GM13977 (cell line): ENCODE measurements at regions not wholly inside any gene's neighbourhood (a gene's known extent, or its start where the extent isn't known, plus 50 kb on each side); places are given as distances from the start of the nearest gene placed in this dataset.
A peak's percentile ranks its signal among the peaks of the same experiment; 100 is the strongest.

Experiments used
- DNase-seq: peaks from one replicate; pipeline ENCODE4 v3.0.0; 2012; ENCODE audit warnings: low spot score
- CTCF ChIP-seq: IDR thresholded peaks from 2 replicates; pipeline ENCODE4 v1.5.1; 2012; ENCODE audit warnings: mild to moderate bottlenecking, control low read depth; ENCODE audit not compliant: insufficient read depth; ENCODE audit errors: extremely low read depth, missing control alignments
- in situ Hi-C: fragments of 300-500 bp; cut with MboI; formaldehyde crosslinking; loops from one replicate; pipeline ENCODE4 v1.12.0; 2022; ENCODE audit warnings: low sequenced_read_pairs, low pct_unique_long_range_greater_than_20kb, mixed read lengths, inconsistent platforms; ENCODE audit not compliant: unreplicated experiment

GRCh38 chr11:104817973-104818372 lies 80.3 kb downstream of the CASP12 start:
- in situ Hi-C loops, result no loop called here
- DNase-seq, result no peak
- TF ChIP-seq CTCF, result no peak

GRCh38 chr11:104813532-104813931 lies 84.7 kb downstream of the CASP12 start:
- in situ Hi-C loops, result no loop called here
- no peak for DNase-seq
- TF ChIP-seq CTCF, result no peak

GRCh38 chr11:104812103-104812788 lies 86.0 kb downstream of the CASP12 start:
- no peak for DNase-seq
- in situ Hi-C loops, result no loop called here
- TF ChIP-seq CTCF, result no peak

- no peak for TF ChIP-seq CTCF
- in situ Hi-C loops, result no loop called here
- no peak for DNase-seq
Observed at GRCh38 chr11:104803776-104804175, 94.5 kb downstream of the CASP12 start.

- DNase-seq, result no peak
- in situ Hi-C loops, result no loop called here
- no peak for TF ChIP-seq CTCF
Observed at GRCh38 chr11:104799251-104799650, 99.0 kb downstream of the CASP12 start.

GRCh38 chr11:104798789-104799188 lies 99.5 kb downstream of the CASP12 start:
- TF ChIP-seq CTCF, result no peak
- in situ Hi-C loops, result no loop called here
- peak; percentile 4 for DNase-seq
